ENCODE measurements at regions not wholly inside any gene's neighbourhood (a gene's known extent, or its start where the extent isn't known, plus 50 kb on each side); places are given as distances from the start of the nearest gene placed in this dataset.

DNA sequence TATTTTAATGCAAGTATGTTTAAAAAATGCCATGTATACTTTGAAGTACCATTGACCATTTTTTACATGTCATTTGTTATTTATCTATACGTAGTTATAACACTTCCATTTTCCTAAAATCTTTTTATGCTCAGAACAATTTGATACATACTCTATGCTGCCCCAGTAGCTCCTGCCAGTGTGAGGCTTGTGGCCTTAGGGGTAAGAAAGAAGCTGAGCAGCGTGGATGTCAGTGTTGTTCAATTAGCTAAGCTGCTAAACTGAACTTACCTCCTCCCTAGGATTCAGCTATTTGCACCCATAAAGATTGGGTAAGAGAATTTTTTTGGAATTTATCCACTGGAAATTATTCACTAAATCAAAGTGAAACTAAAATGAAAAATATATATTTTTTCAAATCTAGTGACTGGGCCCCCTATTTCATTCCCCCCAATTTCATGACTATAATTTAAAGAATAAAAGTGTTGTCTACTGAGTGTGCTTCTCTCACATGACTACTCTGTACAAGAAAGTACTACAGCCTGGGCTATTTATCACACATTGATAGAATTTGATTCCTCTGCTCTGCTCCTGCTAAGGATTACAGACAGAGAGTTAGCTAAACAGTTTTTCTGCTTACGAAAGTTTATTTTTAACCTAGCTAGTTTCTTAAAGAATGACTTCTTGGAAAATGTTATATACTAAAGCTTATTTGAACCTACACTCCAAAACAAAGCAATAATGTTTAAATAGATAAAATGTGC is 1030.3 kb upstream of the ADGRL4 start:
- POLR2A ChIA-PET (ENCODE audit: partially characterized antibody): no interaction called here
- no peak overlapping the region for H3K18ac ChIP-seq (ENCODE audit: extremely low read depth, low read length)
- no peak overlapping the region for H3K14ac ChIP-seq (ENCODE audit: insufficient read length)
- H3K23ac ChIP-seq (ENCODE audit: insufficient read length): no peak overlapping the region
- FAIRE-seq (no peak), DNase-seq (ENCODE audit: low read depth in 1 of 2, low spot score in 2 of 2) (no peak)
- H3K23me2 ChIP-seq (ENCODE audit: low read depth, low read length): no peaks in the 10 kb centered on the region
- no peaks in the 10 kb centered on the region for H3K79me2 ChIP-seq (ENCODE audit: control insufficient read depth in 1 of 2, insufficient read depth in 2 of 2, low read length in 2 of 2)
- CTCF ChIA-PET (ENCODE audit: partially characterized antibody): no interaction called here
- no peak overlapping the region for H4K5ac ChIP-seq (ENCODE audit: insufficient read length, low read depth, low read length)
- H3K79me1 ChIP-seq (ENCODE audit: low read depth, low read length): no peaks in the 10 kb centered on the region
- no peak overlapping the region for H4K8ac ChIP-seq (ENCODE audit: extremely low read depth, insufficient read depth, low read length)
- H3K9me3 ChIP-seq (ENCODE audit: insufficient read depth in 2 of 2, low read depth in 1 of 2, low read length in 1 of 2): no peaks in the 10 kb centered on the region
- WGBS, 2 experiments (ENCODE audit: extremely low coverage in 1 of 2, insufficient coverage in 1 of 2, insufficient read length in 1 of 2, insufficient replicate concordance in 2 of 2, low coverage in 1 of 2, low lambda C conversion rate in 2 of 2, missing lambda C conversion rate in 1 of 2): 84% methylated on average over 3 of the region's 3 CpGs; no CpG with 5 or more reads in 1 of the 2 experiments
- no peak overlapping the region for H3K4me3 ChIP-seq (ENCODE audit: extremely low read depth in 1 of 4, insufficient read depth in 2 of 4, low read depth in 3 of 4, low read length in 4 of 4)
- no peak overlapping the region for H3K4ac ChIP-seq (replicated peaks; ENCODE audit: insufficient read length, low read depth, low read length)
- no peak overlapping the region for H3K27ac ChIP-seq (ENCODE audit: low read depth, low read length)
- H2AFZ ChIP-seq (ENCODE audit: low read length): no peak overlapping the region
- H3K4me2 ChIP-seq (ENCODE audit: insufficient read depth in 1 of 2, low read depth in 2 of 2, low read length in 2 of 2): no peak overlapping the region
- no peak for TF ChIP-seq CTBP2 (IDR thresholded peaks at IDR 0.05; ENCODE audit: borderline replicate concordance, insufficient read depth, insufficient read length, low read length)
- TF ChIP-seq ZNF274 (IDR thresholded peaks at IDR 0.05; ENCODE audit: borderline replicate concordance, extremely low read depth, low read length): no peak
- no peak for TF ChIP-seq SP1 (IDR thresholded peaks at IDR 0.05; ENCODE audit: low read depth, low read length)
- no peak for TF ChIP-seq RFX5 (IDR thresholded peaks at IDR 0.05; ENCODE audit: borderline replicate concordance, low read depth, low read length)
- no peak for TF ChIP-seq CBX8 (IDR thresholded peaks at IDR 0.05; ENCODE audit: borderline replicate concordance, low read depth, low read length)
- TF ChIP-seq HDAC2 (IDR thresholded peaks at IDR 0.05; ENCODE audit: borderline replicate concordance in 1 of 2, low read depth in 2 of 2, low read length in 2 of 2): no peak
- TF ChIP-seq TAF1 (IDR thresholded peaks at IDR 0.05; ENCODE audit: low read depth, low read length): no peak
- no peak for TF ChIP-seq MAFK (IDR thresholded peaks at IDR 0.05; ENCODE audit: low read depth, low read length)
- H2BK5ac ChIP-seq (ENCODE audit: low read depth, low read length): no peak overlapping the region
- no peak overlapping the region for H3K56ac ChIP-seq (replicated peaks; ENCODE audit: insufficient read length, low read depth, low read length)
- no peak overlapping the region for H4K91ac ChIP-seq (replicated peaks; ENCODE audit: insufficient read length, low read length)
- H2BK120ac ChIP-seq (replicated peaks; ENCODE audit: low read depth, low read length): no peak overlapping the region
- H2BK20ac ChIP-seq (ENCODE audit: low read length): no peak overlapping the region
- H4K20me1 ChIP-seq (replicated peaks in 1 of 2; ENCODE audit: control insufficient read depth in 1 of 2, insufficient read depth in 2 of 2, low read length in 2 of 2): no peaks in the 10 kb centered on the region
- H2BK15ac ChIP-seq (ENCODE audit: low read length): no peak overlapping the region
- H2BK12ac ChIP-seq (ENCODE audit: low read depth, low read length): no peak overlapping the region
- H3K27me3 ChIP-seq (replicated peaks in 1 of 4; ENCODE audit: control insufficient read depth in 3 of 4, extremely low read depth in 1 of 4, insufficient read depth in 3 of 4, low read length in 3 of 4): no peaks in the 10 kb centered on the region
- no peak overlapping the region for H2AK5ac ChIP-seq (ENCODE audit: low read depth, low read length)
- H3K9ac ChIP-seq (replicated peaks in 1 of 4; ENCODE audit: extremely low read depth in 1 of 4, low read depth in 3 of 4, low read length in 3 of 4): no peak overlapping the region
- no peaks in the 10 kb centered on the region for H3K36me3 ChIP-seq (ENCODE audit: control insufficient read depth in 2 of 4, insufficient read depth in 4 of 4, low read length in 3 of 4)
- no peaks in the 10 kb centered on the region for H3K4me1 ChIP-seq (replicated peaks in 1 of 4; ENCODE audit: control insufficient read depth in 3 of 4, insufficient read depth in 4 of 4, low read length in 3 of 4)

Data from H1 (cell line).